GM10266 (cell line): ENCODE measurements at regions not wholly inside any gene's neighbourhood (a gene's known extent, or its start where the extent isn't known, plus 50 kb on each side); places are given as distances from the start of the nearest gene placed in this dataset.

Source experiments
- DNase-seq: peaks from one replicate; pipeline ENCODE4 v3.0.0; 2012; ENCODE audit errors: extremely low spot score
- TF ChIP-seq, protein P1 (sequence below): IDR thresholded peaks from 2 replicates; pipeline ENCODE4 v1.5.1; 2012; ENCODE audit warnings: mild to moderate bottlenecking, low read depth; ENCODE audit not compliant: control insufficient read depth, insufficient read depth; ENCODE audit errors: missing control alignments

DNA sequence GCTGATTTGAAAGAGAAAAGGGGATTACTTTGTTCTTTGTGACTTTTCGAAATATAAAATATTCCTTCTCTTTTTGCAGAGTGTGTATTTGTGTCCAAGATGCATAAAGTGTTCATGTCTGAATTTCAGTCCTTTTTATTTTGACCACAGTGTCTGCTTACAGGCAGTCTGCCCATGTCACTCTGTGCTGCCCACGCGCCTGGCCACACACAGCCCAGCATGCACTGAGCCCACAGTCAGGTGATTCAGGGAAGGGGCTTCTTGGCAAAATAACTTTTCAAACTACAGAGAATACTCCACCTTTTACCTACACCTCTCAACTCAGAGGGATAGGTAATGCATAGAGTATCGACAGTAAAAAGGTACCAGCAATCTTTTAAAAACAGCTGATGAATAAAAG is 142.5 kb upstream of the TRPC4 start:
- TF ChIP-seq, protein P1, sequence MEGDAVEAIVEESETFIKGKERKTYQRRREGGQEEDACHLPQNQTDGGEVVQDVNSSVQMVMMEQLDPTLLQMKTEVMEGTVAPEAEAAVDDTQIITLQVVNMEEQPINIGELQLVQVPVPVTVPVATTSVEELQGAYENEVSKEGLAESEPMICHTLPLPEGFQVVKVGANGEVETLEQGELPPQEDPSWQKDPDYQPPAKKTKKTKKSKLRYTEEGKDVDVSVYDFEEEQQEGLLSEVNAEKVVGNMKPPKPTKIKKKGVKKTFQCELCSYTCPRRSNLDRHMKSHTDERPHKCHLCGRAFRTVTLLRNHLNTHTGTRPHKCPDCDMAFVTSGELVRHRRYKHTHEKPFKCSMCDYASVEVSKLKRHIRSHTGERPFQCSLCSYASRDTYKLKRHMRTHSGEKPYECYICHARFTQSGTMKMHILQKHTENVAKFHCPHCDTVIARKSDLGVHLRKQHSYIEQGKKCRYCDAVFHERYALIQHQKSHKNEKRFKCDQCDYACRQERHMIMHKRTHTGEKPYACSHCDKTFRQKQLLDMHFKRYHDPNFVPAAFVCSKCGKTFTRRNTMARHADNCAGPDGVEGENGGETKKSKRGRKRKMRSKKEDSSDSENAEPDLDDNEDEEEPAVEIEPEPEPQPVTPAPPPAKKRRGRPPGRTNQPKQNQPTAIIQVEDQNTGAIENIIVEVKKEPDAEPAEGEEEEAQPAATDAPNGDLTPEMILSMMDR: no peak
- DNase-seq: no peak

DNA sequence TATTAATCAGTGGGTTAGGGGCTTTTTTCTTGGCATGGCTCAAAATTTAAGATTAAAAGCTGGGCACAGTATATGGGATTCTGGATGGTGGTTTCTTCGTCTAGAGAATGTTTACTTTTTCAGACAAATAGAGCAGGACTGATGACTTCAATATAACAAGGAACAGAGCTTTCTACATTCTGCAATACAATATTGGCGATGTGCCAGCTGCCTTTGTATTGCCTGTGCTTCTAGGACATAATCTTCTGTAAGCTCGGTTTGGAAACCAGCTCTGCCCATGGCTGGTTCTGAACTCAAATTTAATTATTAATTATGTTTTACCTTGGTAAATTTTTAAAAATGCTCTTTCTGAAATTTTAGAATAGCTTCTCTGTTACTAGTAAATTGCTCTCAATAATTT is 139.1 kb upstream of the TRPC4 start:
- no peak for DNase-seq

GRCh38 chr13:38002606-38003005 is 133.0 kb upstream of the TRPC4 start:
- no peak for DNase-seq
- TF ChIP-seq, protein P1: no peak

More for the DNA sequence above, 139.1 kb upstream of the TRPC4 start:
- TF ChIP-seq, protein P1: no peak

- no peak for DNase-seq
- TF ChIP-seq, protein P1: no peak
These were observed 128.1 kb upstream of the TRPC4 start for GRCh38 chr13:37997641-37998040.

- TF ChIP-seq, protein P1: no peak
- no peak for DNase-seq
These were observed 125.5 kb upstream of the TRPC4 start for GRCh38 chr13:37995092-37995491.

DNA sequence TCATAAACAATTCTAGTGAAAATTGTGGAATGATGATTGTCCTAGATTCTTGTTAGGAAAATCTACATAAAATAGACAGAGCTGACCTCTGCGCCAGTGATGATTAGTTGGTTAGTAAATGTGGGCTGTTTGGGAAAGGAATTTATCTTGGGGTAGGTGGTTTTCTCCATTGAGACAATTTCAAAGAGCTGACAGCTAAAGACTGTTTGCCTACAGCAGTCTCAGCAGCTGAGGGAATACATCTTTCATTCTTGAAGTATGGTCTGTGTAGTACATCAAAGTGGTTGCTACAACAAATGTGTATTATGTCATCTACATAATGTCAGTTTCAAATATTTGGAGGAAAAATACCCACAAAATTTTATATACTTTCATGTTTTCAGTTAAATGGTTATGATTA is 117.2 kb upstream of the TRPC4 start:
- no peak for DNase-seq
- TF ChIP-seq, protein P1: no peak

- TF ChIP-seq, protein P1: no peak
- DNase-seq: no peak
These were observed 115.7 kb upstream of the TRPC4 start for GRCh38 chr13:37985281-37985680.
